ENCODE measurements at regions not wholly inside any gene's neighbourhood (a gene's known extent, or its start where the extent isn't known, plus 50 kb on each side); places are given as distances from the start of the nearest gene placed in this dataset.

GRCh38 chrX:110563282-110563681, 204.6 kb downstream of the RTL9 start:
- Histone ChIP-seq H3K27me3 (ENCODE audit: control insufficient read depth, insufficient read depth, low read length) (peaks cover 3% of the 10 kb centered on the region; the same call in 1 of the 2 replicates), H3K4me3 (ENCODE audit: low read depth, low read length) (no peak overlapping the region), H3K36me3 (ENCODE audit: control insufficient read depth, insufficient read depth, low read length) (no peaks in the 10 kb centered on the region), H3K9ac (ENCODE audit: low read length) (no peak overlapping the region), H3K27ac (ENCODE audit: low read depth, low read length) (no peak overlapping the region), H3K9me3 (ENCODE audit: control insufficient read depth, insufficient read depth, low read depth, low read length) (peaks cover 14% of the 10 kb centered on the region), H3K4me1 (ENCODE audit: control insufficient read depth, insufficient read depth, low read length) (no peaks in the 10 kb centered on the region)

- no peaks in the 10 kb centered on the region; the same call in 1 of the 2 replicates for H3K27me3 ChIP-seq (ENCODE audit: control insufficient read depth, insufficient read depth, low read length)
- no peaks in the 10 kb centered on the region for H3K36me3 ChIP-seq (ENCODE audit: control insufficient read depth, insufficient read depth, low read length)
- no peak overlapping the region for H3K9ac ChIP-seq (ENCODE audit: low read length)
- no peak overlapping the region for H3K27ac ChIP-seq (ENCODE audit: low read depth, low read length)
- H3K4me3 ChIP-seq (ENCODE audit: low read depth, low read length) = no peak overlapping the region
- 0 out of 2 replicates have a peak, but pooled peaks cover 5% of the 10 kb centered on the region for H3K9me3 ChIP-seq (ENCODE audit: control insufficient read depth, insufficient read depth, low read depth, low read length)
- no peaks in the 10 kb centered on the region for H3K4me1 ChIP-seq (ENCODE audit: control insufficient read depth, insufficient read depth, low read length)
Measured at GRCh38 chrX:110568441-110568840, 209.8 kb downstream of the RTL9 start.

GRCh38 chrX:110569506-110569905, 210.9 kb downstream of the RTL9 start:
- no peak overlapping the region for H3K27ac ChIP-seq (ENCODE audit: low read depth, low read length)
- H3K9me3 ChIP-seq (ENCODE audit: control insufficient read depth, insufficient read depth, low read depth, low read length) = 0 out of 2 replicates have a peak, but pooled peaks cover 5% of the 10 kb centered on the region
- no peak overlapping the region for H3K4me3 ChIP-seq (ENCODE audit: low read depth, low read length)
- no peaks in the 10 kb centered on the region for H3K4me1 ChIP-seq (ENCODE audit: control insufficient read depth, insufficient read depth, low read length)
- H3K27me3 ChIP-seq (ENCODE audit: control insufficient read depth, insufficient read depth, low read length) = no peaks in the 10 kb centered on the region; the same call in 1 of the 2 replicates
- no peak overlapping the region for H3K9ac ChIP-seq (ENCODE audit: low read length)
- no peaks in the 10 kb centered on the region for H3K36me3 ChIP-seq (ENCODE audit: control insufficient read depth, insufficient read depth, low read length)

DNA sequence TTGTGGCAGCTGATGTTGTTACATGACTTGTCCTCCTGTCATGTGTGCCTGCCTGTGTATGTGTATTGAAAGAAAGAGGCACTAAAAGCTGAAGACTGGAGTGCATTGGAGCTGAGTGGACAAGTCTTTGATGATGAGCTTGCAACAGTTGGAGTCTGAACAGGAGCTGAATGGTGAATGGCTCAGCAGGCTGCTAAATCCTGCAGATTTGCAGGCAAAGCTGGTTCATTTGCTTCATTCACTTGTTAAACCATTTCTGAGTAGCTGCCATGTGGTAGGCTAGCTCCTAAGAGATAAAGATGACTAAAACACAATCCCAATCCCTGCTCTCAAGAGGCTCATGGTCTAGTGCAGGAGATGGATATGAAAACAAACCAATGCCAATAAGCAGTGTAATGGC, 217.3 kb downstream of the CHRDL1 start:
- peaks cover 12% of the 10 kb centered on the region for H3K9me3 ChIP-seq (ENCODE audit: control insufficient read depth, insufficient read depth, low read depth, low read length)
- H3K27ac ChIP-seq (ENCODE audit: low read depth, low read length) = no peak overlapping the region
- H3K9ac ChIP-seq (ENCODE audit: low read length) = no peak overlapping the region
- no peaks in the 10 kb centered on the region for H3K36me3 ChIP-seq (ENCODE audit: control insufficient read depth, insufficient read depth, low read length)
- H3K4me3 ChIP-seq (ENCODE audit: low read depth, low read length) = no peak overlapping the region
- H3K4me1 ChIP-seq (ENCODE audit: control insufficient read depth, insufficient read depth, low read length) = peaks cover 6% of the 10 kb centered on the region; the same call in 1 of the 2 replicates
- peaks cover 6% of the 10 kb centered on the region; the same call in 1 of the 2 replicates for H3K27me3 ChIP-seq (ENCODE audit: control insufficient read depth, insufficient read depth, low read length)

GRCh38 chrX:110584083-110584482, 211.5 kb downstream of the CHRDL1 start:
- peaks cover 2% of the 10 kb centered on the region; the same call in 1 of the 2 replicates for H3K27me3 ChIP-seq (ENCODE audit: control insufficient read depth, insufficient read depth, low read length)
- H3K27ac ChIP-seq (ENCODE audit: low read depth, low read length) = no peak overlapping the region
- no peak overlapping the region for H3K4me3 ChIP-seq (ENCODE audit: low read depth, low read length)
- no peak overlapping the region for H3K9ac ChIP-seq (ENCODE audit: low read length)
- H3K9me3 ChIP-seq (ENCODE audit: control insufficient read depth, insufficient read depth, low read depth, low read length) = peaks cover 14% of the 10 kb centered on the region
- peaks cover 2% of the 10 kb centered on the region; the same call in 1 of the 2 replicates for H3K4me1 ChIP-seq (ENCODE audit: control insufficient read depth, insufficient read depth, low read length)
- H3K36me3 ChIP-seq (ENCODE audit: control insufficient read depth, insufficient read depth, low read length) = no peaks in the 10 kb centered on the region

GRCh38 chrX:110588164-110588563, 207.5 kb downstream of the CHRDL1 start:
- no peak overlapping the region for H3K9ac ChIP-seq (ENCODE audit: low read length)
- no peak overlapping the region for H3K27ac ChIP-seq (ENCODE audit: low read depth, low read length)
- H3K4me1 ChIP-seq (ENCODE audit: control insufficient read depth, insufficient read depth, low read length) = peaks cover 2% of the 10 kb centered on the region; the same call in 1 of the 2 replicates
- no peaks in the 10 kb centered on the region for H3K36me3 ChIP-seq (ENCODE audit: control insufficient read depth, insufficient read depth, low read length)
- no peak overlapping the region for H3K4me3 ChIP-seq (ENCODE audit: low read depth, low read length)
- peaks cover 3% of the 10 kb centered on the region; the same call in 1 of the 2 replicates for H3K27me3 ChIP-seq (ENCODE audit: control insufficient read depth, insufficient read depth, low read length)
- peaks cover 3% of the 10 kb centered on the region; the same call in 1 of the 2 replicates for H3K9me3 ChIP-seq (ENCODE audit: control insufficient read depth, insufficient read depth, low read depth, low read length)

GRCh38 chrX:110588853-110589252, 206.8 kb downstream of the CHRDL1 start:
- Histone ChIP-seq H3K27me3 (ENCODE audit: control insufficient read depth, insufficient read depth, low read length) (peaks cover 3% of the 10 kb centered on the region; the same call in 1 of the 2 replicates), H3K9ac (ENCODE audit: low read length) (no peak overlapping the region), H3K4me3 (ENCODE audit: low read depth, low read length) (no peak overlapping the region), H3K4me1 (ENCODE audit: control insufficient read depth, insufficient read depth, low read length) (peaks cover 2% of the 10 kb centered on the region; the same call in 1 of the 2 replicates), H3K27ac (ENCODE audit: low read depth, low read length) (no peak overlapping the region), H3K9me3 (ENCODE audit: control insufficient read depth, insufficient read depth, low read depth, low read length) (no peaks in the 10 kb centered on the region), H3K36me3 (ENCODE audit: control insufficient read depth, insufficient read depth, low read length) (no peaks in the 10 kb centered on the region)

DNA sequence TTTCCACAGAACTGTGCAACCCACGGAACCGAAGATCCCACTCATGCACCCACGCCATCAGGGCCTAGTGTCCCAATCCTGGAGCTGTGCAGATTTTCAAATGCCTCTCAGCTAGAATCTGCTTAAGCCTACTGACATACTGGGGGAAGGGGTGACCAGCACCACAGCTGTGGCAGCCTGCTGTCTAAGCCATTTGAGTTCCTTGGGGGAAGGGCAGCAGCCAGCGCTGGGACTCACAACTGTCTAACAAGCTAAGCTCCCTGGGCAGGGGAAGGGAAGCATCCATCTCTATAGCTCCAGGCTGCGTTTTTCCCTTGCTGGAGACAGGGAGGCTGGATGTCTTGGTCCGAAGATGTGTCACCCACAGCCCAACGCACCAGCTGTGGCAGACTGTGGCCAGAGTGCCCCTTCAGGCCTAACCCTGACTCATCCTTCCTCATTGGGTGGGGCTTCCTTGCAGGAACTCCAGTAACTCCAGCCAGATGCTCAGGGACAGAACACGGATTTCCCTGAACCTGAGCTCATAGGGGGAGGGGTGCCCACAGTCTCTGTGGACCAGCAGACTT, 194.8 kb downstream of the CHRDL1 start:
- no peak overlapping the region for H3K9ac ChIP-seq (ENCODE audit: low read length)
- no peaks in the 10 kb centered on the region; the same call in 1 of the 2 replicates for H3K27me3 ChIP-seq (ENCODE audit: control insufficient read depth, insufficient read depth, low read length)
- H3K4me3 ChIP-seq (ENCODE audit: low read depth, low read length) = no peak overlapping the region
- peaks cover 5% of the 10 kb centered on the region for H3K9me3 ChIP-seq (ENCODE audit: control insufficient read depth, insufficient read depth, low read depth, low read length)
- H3K27ac ChIP-seq (ENCODE audit: low read depth, low read length) = no peak overlapping the region
- H3K36me3 ChIP-seq (ENCODE audit: control insufficient read depth, insufficient read depth, low read length) = no peaks in the 10 kb centered on the region
- H3K4me1 ChIP-seq (ENCODE audit: control insufficient read depth, insufficient read depth, low read length) = peaks cover 6% of the 10 kb centered on the region; the same call in 1 of the 2 replicates

- Histone ChIP-seq H3K9me3 (ENCODE audit: control insufficient read depth, insufficient read depth, low read depth, low read length) (no peaks in the 10 kb centered on the region), H3K4me1 (ENCODE audit: control insufficient read depth, insufficient read depth, low read length) (no peaks in the 10 kb centered on the region), H3K4me3 (ENCODE audit: low read depth, low read length) (no peak overlapping the region), H3K36me3 (ENCODE audit: control insufficient read depth, insufficient read depth, low read length) (no peaks in the 10 kb centered on the region), H3K27ac (ENCODE audit: low read depth, low read length) (no peak overlapping the region), H3K9ac (ENCODE audit: low read length) (no peak overlapping the region), H3K27me3 (ENCODE audit: control insufficient read depth, insufficient read depth, low read length) (peaks cover 4% of the 10 kb centered on the region; the same call in 1 of the 2 replicates)
Measured at GRCh38 chrX:110614596-110614995, 181.0 kb downstream of the CHRDL1 start.
